Gastroesophageal sphincter (tissue), 3 donors: ENCODE measurements at regions not wholly inside any gene's neighbourhood (a gene's known extent, or its start where the extent isn't known, plus 50 kb on each side); places are given as distances from the start of the nearest gene placed in this dataset.

Experiments
- POLR2A ChIP-seq, 2 donors: fragments of 450-650 bp; IDR thresholded peaks; one replicate each; pipeline ENCODE4 v1.6.1; 2017; ENCODE audit warnings: antibody characterized with exemption in 2 of 2, mild to moderate bottlenecking in 2 of 2, moderate library complexity in 1 of 2
- TF ChIP-seq, protein P1 (sequence below), 4 experiments: fragments of 200-600 bp in 2 of 4; fragments of 450-650 bp in 2 of 4; sonication (generic) in 1 of 4; IDR thresholded peaks; one replicate each; pipeline ENCODE4 v1.5.1; 2017 to 2019; ENCODE audit warnings: antibody characterized with exemption in 4 of 4, mild to moderate bottlenecking in 2 of 4, moderate library complexity in 2 of 4

DNA sequence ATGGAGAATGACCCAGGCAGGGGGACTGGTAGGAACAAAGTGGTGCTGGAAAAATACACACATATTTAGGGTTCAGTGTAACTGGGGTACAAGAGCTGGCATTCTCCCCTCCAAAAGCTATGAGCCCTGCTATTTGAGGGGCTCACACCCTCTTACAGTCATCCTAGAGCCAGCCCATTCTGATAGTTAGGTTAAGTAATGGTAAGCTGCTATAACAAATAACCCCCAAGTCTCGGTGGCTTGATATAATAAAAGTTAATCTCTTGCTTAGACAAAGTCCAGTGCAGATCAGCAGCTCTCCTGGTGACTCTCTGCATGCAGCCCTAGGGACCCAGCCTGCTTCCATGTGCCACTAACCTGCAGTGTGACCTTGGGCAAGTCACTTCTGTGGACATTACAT, 234.9 kb upstream of the HES1 start:
- TF ChIP-seq, protein P1, sequence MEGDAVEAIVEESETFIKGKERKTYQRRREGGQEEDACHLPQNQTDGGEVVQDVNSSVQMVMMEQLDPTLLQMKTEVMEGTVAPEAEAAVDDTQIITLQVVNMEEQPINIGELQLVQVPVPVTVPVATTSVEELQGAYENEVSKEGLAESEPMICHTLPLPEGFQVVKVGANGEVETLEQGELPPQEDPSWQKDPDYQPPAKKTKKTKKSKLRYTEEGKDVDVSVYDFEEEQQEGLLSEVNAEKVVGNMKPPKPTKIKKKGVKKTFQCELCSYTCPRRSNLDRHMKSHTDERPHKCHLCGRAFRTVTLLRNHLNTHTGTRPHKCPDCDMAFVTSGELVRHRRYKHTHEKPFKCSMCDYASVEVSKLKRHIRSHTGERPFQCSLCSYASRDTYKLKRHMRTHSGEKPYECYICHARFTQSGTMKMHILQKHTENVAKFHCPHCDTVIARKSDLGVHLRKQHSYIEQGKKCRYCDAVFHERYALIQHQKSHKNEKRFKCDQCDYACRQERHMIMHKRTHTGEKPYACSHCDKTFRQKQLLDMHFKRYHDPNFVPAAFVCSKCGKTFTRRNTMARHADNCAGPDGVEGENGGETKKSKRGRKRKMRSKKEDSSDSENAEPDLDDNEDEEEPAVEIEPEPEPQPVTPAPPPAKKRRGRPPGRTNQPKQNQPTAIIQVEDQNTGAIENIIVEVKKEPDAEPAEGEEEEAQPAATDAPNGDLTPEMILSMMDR (IDR thresholded peaks at IDR 0.05): no peak
- no peak for TF ChIP-seq POLR2A (IDR thresholded peaks at IDR 0.05)
